Activated B cell treated with CpG ODN at 0.5 μM for 24 hours (primary cell): ENCODE measurements at regions not wholly inside any gene's neighbourhood (a gene's known extent, or its start where the extent isn't known, plus 50 kb on each side); places are given as distances from the start of the nearest gene placed in this dataset.

Source experiments
- ATAC-seq: fragments of 200-7000 bp; cut with Tn5 transposase; one replicate; pipeline ENCODE4 v1.10.0; 2021; ENCODE audit warnings: low read depth, mild to moderate bottlenecking, moderate library complexity
- CTCF ChIA-PET: fragments of 350-600 bp; sonication (Branson Sonifier 250); formaldehyde crosslinking; loops from one replicate; lab custom pipeline; 2021; ENCODE audit warnings: antibody characterized with exemption; lab: Charles Lee
- POLR2A ChIA-PET: fragments of 350-600 bp; sonication (Branson Sonifier 250); formaldehyde crosslinking; loops from one replicate; lab custom pipeline; 2021; ENCODE audit warnings: antibody characterized with exemption; lab: Charles Lee
- DNase-seq: peaks from one replicate; pipeline ENCODE4 v3.0.0; 2022
- H3K27ac Mint-ChIP-seq: one replicate; pipeline ENCODE4 v1.8.0; 2020; ENCODE audit warnings: mixed read lengths
- H3K27me3 Mint-ChIP-seq: one replicate; pipeline ENCODE4 v1.8.0; 2021; ENCODE audit warnings: mixed read lengths
- H3K36me3 Mint-ChIP-seq: one replicate; pipeline ENCODE4 v1.8.0; 2021; ENCODE audit warnings: low read depth, mixed read lengths
- H3K4me1 Mint-ChIP-seq: one replicate; pipeline ENCODE4 v1.8.0; 2021; ENCODE audit warnings: mixed read lengths
- H3K4me3 Mint-ChIP-seq: one replicate; pipeline ENCODE4 v1.8.0; 2020; ENCODE audit warnings: mild to moderate bottlenecking, mixed read lengths
- H3K9me3 Mint-ChIP-seq: one replicate; pipeline ENCODE4 v1.8.0; 2020; ENCODE audit warnings: mixed read lengths
- CTCF ChIP-seq: fragments of 200-600 bp; IDR thresholded peaks from one replicate; pipeline ENCODE4 v1.8.0; 2022; ENCODE audit warnings: antibody characterized with exemption, mild to moderate bottlenecking
- intact Hi-C: fragments of 100-400 bp; cut with micrococcal nuclease; formaldehyde crosslinking; loops from one replicate; pipeline ENCODE4 v1.15.1; 2024

- no peak for ATAC-seq
- no peak for TF ChIP-seq CTCF
- no peak overlapping the region for H3K27ac Mint-ChIP-seq
- peaks cover 2% of the 10 kb centered on the region for H3K9me3 Mint-ChIP-seq
- H3K36me3 Mint-ChIP-seq: no peaks in the 10 kb centered on the region
- POLR2A ChIA-PET: no interaction called here
- no peak overlapping the region for H3K4me3 Mint-ChIP-seq
- H3K27me3 Mint-ChIP-seq: no peaks in the 10 kb centered on the region
- H3K4me1 Mint-ChIP-seq: no peaks in the 10 kb centered on the region
- DNase-seq: no peak
- intact Hi-C loops: no loop called here
- CTCF ChIA-PET: no interaction called here
These were observed 296.8 kb downstream of the WDR72 start for GRCh38 chr15:53462651-53463050.

GRCh38 chr15:53461677-53462076 lies 297.8 kb downstream of the WDR72 start:
- intact Hi-C loops: no loop called here
- DNase-seq (no peak), ATAC-seq (no peak)
- no peaks in the 10 kb centered on the region for H3K36me3 Mint-ChIP-seq
- no peaks in the 10 kb centered on the region for H3K4me1 Mint-ChIP-seq
- no peaks in the 10 kb centered on the region for H3K27me3 Mint-ChIP-seq
- no peak for TF ChIP-seq CTCF
- no peak overlapping the region for H3K4me3 Mint-ChIP-seq
- ChIA-PET POLR2A (no interaction called here), CTCF (no interaction called here)
- no peak overlapping the region for H3K27ac Mint-ChIP-seq
- H3K9me3 Mint-ChIP-seq: peaks cover 2% of the 10 kb centered on the region

- H3K27ac Mint-ChIP-seq: no peak overlapping the region
- TF ChIP-seq CTCF: no peak
- intact Hi-C loops: no loop called here
- CTCF ChIA-PET: no interaction called here
- no peaks in the 10 kb centered on the region for H3K36me3 Mint-ChIP-seq
- ATAC-seq (no peak), DNase-seq (no peak)
- no peaks in the 10 kb centered on the region for H3K4me1 Mint-ChIP-seq
- H3K27me3 Mint-ChIP-seq: no peaks in the 10 kb centered on the region
- no peak overlapping the region for H3K4me3 Mint-ChIP-seq
- H3K9me3 Mint-ChIP-seq: peaks cover 2% of the 10 kb centered on the region
- POLR2A ChIA-PET: no interaction called here
These were observed 300.7 kb downstream of the WDR72 start for GRCh38 chr15:53458736-53459135.

- Mint-ChIP-seq H3K4me3 (no peak overlapping the region), H3K4me1 (no peaks in the 10 kb centered on the region), H3K36me3 (no peaks in the 10 kb centered on the region), H3K27me3 (no peaks in the 10 kb centered on the region), H3K27ac (no peak overlapping the region), H3K9me3 (peaks cover 2% of the 10 kb centered on the region)
- POLR2A ChIA-PET: no interaction called here
- TF ChIP-seq CTCF: no peak
- DNase-seq: no peak
- CTCF ChIA-PET: no interaction called here
- ATAC-seq: no peak
- intact Hi-C loops: no loop called here
These were observed 302.0 kb downstream of the WDR72 start for GRCh38 chr15:53457479-53457878.

- ATAC-seq (no peak), DNase-seq (no peak)
- no peaks in the 10 kb centered on the region for H3K9me3 Mint-ChIP-seq
- CTCF ChIA-PET: no interaction called here
- intact Hi-C loops: no loop called here
- no peaks in the 10 kb centered on the region for H3K36me3 Mint-ChIP-seq
- H3K27me3 Mint-ChIP-seq: no peaks in the 10 kb centered on the region
- H3K4me3 Mint-ChIP-seq: no peak overlapping the region
- no peak for TF ChIP-seq CTCF
- POLR2A ChIA-PET: no interaction called here
- H3K27ac Mint-ChIP-seq: no peak overlapping the region
- no peaks in the 10 kb centered on the region for H3K4me1 Mint-ChIP-seq
These were observed 304.4 kb downstream of the WDR72 start for GRCh38 chr15:53454843-53455721.
